Mesothelial cell of epicardium (in vitro differentiated cells): ENCODE measurements at regions not wholly inside any gene's neighbourhood (a gene's known extent, or its start where the extent isn't known, plus 50 kb on each side); places are given as distances from the start of the nearest gene placed in this dataset.

Source experiments
- DNase-seq, 2 experiments: peaks; one replicate each; pipeline ENCODE4 v3.0.0; 2021; ENCODE audit warnings: low spot score in 2 of 2; ENCODE audit not compliant: unreplicated experiment in 2 of 2
- H3K27ac Mint-ChIP-seq: 2 replicates; pipeline ENCODE4 v1.8.0; 2021; ENCODE audit warnings: mixed read lengths
- H3K27me3 Mint-ChIP-seq: 2 replicates; pipeline ENCODE4 v1.8.0; 2021; ENCODE audit warnings: low read depth, mixed read lengths
- H3K36me3 Mint-ChIP-seq: 2 replicates; pipeline ENCODE4 v1.8.0; 2021; ENCODE audit warnings: mixed read lengths
- H3K4me1 Mint-ChIP-seq: 2 replicates; pipeline ENCODE4 v1.8.0; 2021; ENCODE audit warnings: mixed read lengths
- H3K4me3 Mint-ChIP-seq: 2 replicates; pipeline ENCODE4 v1.8.0; 2021; ENCODE audit warnings: mild to moderate bottlenecking, moderate library complexity, mixed read lengths
- H3K9me3 Mint-ChIP-seq: 2 replicates; pipeline ENCODE4 v1.8.0; 2021; ENCODE audit warnings: mixed read lengths
- TF ChIP-seq, protein P1 (sequence below): fragments of 200-600 bp; sonication (generic); IDR thresholded peaks from one replicate; pipeline ENCODE4 v1.5.0; 2021; ENCODE audit warnings: antibody characterized with exemption; ENCODE audit not compliant: unreplicated experiment

- no peak overlapping the region for H3K4me3 Mint-ChIP-seq
- peaks cover 17% of the 10 kb centered on the region for H3K4me1 Mint-ChIP-seq
- H3K36me3 Mint-ChIP-seq = no peaks in the 10 kb centered on the region
- DNase-seq = no peak
- peaks cover 5% of the 10 kb centered on the region for H3K27me3 Mint-ChIP-seq
- H3K9me3 Mint-ChIP-seq = no peaks in the 10 kb centered on the region
- H3K27ac Mint-ChIP-seq = no peak overlapping the region
- TF ChIP-seq, protein P1, sequence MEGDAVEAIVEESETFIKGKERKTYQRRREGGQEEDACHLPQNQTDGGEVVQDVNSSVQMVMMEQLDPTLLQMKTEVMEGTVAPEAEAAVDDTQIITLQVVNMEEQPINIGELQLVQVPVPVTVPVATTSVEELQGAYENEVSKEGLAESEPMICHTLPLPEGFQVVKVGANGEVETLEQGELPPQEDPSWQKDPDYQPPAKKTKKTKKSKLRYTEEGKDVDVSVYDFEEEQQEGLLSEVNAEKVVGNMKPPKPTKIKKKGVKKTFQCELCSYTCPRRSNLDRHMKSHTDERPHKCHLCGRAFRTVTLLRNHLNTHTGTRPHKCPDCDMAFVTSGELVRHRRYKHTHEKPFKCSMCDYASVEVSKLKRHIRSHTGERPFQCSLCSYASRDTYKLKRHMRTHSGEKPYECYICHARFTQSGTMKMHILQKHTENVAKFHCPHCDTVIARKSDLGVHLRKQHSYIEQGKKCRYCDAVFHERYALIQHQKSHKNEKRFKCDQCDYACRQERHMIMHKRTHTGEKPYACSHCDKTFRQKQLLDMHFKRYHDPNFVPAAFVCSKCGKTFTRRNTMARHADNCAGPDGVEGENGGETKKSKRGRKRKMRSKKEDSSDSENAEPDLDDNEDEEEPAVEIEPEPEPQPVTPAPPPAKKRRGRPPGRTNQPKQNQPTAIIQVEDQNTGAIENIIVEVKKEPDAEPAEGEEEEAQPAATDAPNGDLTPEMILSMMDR = no peak
These were observed 125.2 kb upstream of the NANOS1 start for GRCh38 chr10:118904286-118904685.

DNA sequence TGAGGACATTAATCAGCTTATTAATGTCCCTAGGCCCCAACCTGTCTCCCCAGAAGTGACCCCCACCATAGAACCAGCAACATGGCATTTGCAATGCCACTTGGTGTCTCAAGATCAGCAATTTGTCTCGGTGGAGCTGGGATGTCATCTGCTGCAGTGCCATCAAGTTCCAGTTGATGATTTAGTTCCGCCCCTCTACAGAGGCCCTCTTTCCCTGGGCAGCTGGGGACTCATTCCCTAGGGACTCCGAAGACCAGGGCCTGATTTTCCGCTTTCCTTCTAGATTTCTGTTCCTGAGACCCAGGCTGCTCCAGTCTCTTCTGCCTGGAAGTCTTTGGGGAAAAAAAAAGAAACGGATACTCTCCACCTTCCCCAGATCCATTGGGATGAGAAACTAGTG is 122.5 kb upstream of the NANOS1 start:
- no peaks in the 10 kb centered on the region for H3K9me3 Mint-ChIP-seq
- H3K4me1 Mint-ChIP-seq = peaks cover 8% of the 10 kb centered on the region
- H3K36me3 Mint-ChIP-seq = no peaks in the 10 kb centered on the region
- no peak overlapping the region for H3K27ac Mint-ChIP-seq
- TF ChIP-seq, protein P1 = no peak
- DNase-seq = no peak
- H3K4me3 Mint-ChIP-seq = no peak overlapping the region
- H3K27me3 Mint-ChIP-seq = peaks cover 5% of the 10 kb centered on the region

- H3K9me3 Mint-ChIP-seq = no peaks in the 10 kb centered on the region
- no peak overlapping the region for H3K4me3 Mint-ChIP-seq
- H3K4me1 Mint-ChIP-seq = peaks cover 16% of the 10 kb centered on the region
- DNase-seq = no peak
- TF ChIP-seq, protein P1 = no peak
- no peak overlapping the region for H3K27ac Mint-ChIP-seq
- H3K36me3 Mint-ChIP-seq = no peaks in the 10 kb centered on the region
- H3K27me3 Mint-ChIP-seq = no peaks in the 10 kb centered on the region
These were observed 120.8 kb upstream of the NANOS1 start for GRCh38 chr10:118908557-118909256.

DNA sequence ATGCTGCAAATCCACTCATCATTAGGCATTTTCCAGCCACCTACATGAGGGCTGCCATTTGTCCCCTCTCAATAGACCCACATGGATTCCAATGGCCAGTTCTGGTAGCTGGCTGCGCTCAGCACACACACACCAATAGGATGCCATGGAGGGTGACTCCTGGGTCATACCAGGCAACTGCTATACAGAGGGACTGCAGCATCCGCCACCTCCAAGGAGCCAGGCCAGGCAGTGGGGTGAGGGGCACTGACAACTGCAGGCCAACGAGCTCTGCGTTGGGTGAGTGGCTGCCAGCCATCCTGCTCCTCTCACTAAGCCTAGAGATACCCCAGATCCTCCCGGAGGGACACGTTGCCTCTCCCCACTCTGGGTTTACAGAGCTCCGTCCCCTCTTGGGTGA is 118.8 kb upstream of the NANOS1 start:
- no peak for DNase-seq
- Mint-ChIP-seq H3K27ac (no peak overlapping the region), H3K27me3 (no peaks in the 10 kb centered on the region), H3K9me3 (no peaks in the 10 kb centered on the region), H3K4me3 (no peak overlapping the region), H3K36me3 (no peaks in the 10 kb centered on the region), H3K4me1 (peaks cover 18% of the 10 kb centered on the region)
- TF ChIP-seq, protein P1 = no peak

DNA sequence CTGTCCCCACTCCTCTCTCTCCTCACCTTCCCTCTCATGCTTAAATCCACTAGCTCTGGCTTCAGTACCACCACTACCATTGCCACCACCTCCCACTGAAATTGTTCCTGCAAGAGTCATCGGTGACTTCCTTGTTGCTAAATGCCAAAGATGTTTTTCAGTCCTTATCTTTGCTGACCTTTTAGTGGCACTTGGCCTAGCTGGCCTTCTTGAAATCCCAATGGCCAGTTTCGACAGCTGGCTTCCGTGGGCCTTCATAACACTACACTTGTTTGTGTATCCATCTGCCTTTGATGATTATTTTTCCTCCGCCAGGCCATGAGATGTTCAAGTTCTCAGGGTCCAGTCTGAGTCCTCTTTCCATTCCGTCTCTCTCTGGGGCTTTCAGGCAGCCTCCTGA is 118.2 kb upstream of the NANOS1 start:
- Mint-ChIP-seq H3K27me3 (no peaks in the 10 kb centered on the region), H3K27ac (no peak overlapping the region), H3K9me3 (no peaks in the 10 kb centered on the region), H3K36me3 (no peaks in the 10 kb centered on the region), H3K4me1 (peaks cover 18% of the 10 kb centered on the region), H3K4me3 (no peak overlapping the region)
- DNase-seq = no peak
- TF ChIP-seq, protein P1 = no peak
